B cell (primary cell): ENCODE measurements at regions not wholly inside any gene's neighbourhood (a gene's known extent, or its start where the extent isn't known, plus 50 kb on each side); places are given as distances from the start of the nearest gene placed in this dataset.

Experiments
- EZH2 ChIP-seq: IDR thresholded peaks from 2 replicates; pipeline ENCODE4 v1.6.1; 2012; ENCODE audit warnings: borderline replicate concordance, low read depth, mild to moderate bottlenecking, moderate library complexity, low read length; ENCODE audit not compliant: insufficient read depth, poor library complexity, severe bottlenecking
- TF ChIP-seq, protein P1 (sequence below): fragments of 200-600 bp; IDR thresholded peaks from one replicate; pipeline ENCODE4 v1.8.0; 2022; ENCODE audit warnings: antibody characterized with exemption, mild to moderate bottlenecking

DNA sequence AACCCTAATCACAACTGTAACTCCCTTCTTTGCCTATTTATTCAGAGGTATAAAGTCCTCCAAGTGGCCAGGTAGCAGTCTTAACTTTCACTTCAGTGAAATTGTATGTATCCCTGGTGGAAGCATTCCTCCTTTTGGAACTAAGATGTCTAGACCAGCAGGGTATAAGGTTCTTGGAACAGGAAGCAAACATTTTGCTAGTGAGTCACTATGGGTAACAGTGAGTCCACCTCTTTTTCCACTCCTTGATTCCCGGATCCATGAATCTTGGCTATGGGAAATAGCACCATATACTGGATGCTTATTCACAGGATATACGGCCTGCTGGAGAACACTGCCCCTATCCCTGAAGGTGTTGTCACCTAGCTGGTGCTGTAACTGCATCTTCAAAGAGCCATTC lies 80.2 kb downstream of the KCNA5 start:
- TF ChIP-seq, protein P1, sequence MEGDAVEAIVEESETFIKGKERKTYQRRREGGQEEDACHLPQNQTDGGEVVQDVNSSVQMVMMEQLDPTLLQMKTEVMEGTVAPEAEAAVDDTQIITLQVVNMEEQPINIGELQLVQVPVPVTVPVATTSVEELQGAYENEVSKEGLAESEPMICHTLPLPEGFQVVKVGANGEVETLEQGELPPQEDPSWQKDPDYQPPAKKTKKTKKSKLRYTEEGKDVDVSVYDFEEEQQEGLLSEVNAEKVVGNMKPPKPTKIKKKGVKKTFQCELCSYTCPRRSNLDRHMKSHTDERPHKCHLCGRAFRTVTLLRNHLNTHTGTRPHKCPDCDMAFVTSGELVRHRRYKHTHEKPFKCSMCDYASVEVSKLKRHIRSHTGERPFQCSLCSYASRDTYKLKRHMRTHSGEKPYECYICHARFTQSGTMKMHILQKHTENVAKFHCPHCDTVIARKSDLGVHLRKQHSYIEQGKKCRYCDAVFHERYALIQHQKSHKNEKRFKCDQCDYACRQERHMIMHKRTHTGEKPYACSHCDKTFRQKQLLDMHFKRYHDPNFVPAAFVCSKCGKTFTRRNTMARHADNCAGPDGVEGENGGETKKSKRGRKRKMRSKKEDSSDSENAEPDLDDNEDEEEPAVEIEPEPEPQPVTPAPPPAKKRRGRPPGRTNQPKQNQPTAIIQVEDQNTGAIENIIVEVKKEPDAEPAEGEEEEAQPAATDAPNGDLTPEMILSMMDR = no peak
- no peak for TF ChIP-seq EZH2
